T-cell (primary cell): ENCODE measurements at regions not wholly inside any gene's neighbourhood (a gene's known extent, or its start where the extent isn't known, plus 50 kb on each side); places are given as distances from the start of the nearest gene placed in this dataset.

Experiments used
- ATAC-seq, 4 experiments: fragments of 200-7000 bp in 3 of 4; fragments of 150-1000 bp in 1 of 4; cut with Tn5 transposase; replicated peaks in 1 of 4; 1 replicate in 3 of 4; 2 replicates in 1 of 4; pipeline ENCODE4 v1.10.0; 2021; ENCODE audit warnings: moderate library complexity in 3 of 4, mild to moderate bottlenecking in 2 of 4, moderate number of reproducible peaks in 1 of 4
- CTCF ChIA-PET, 2 donors: fragments of 300-600 bp; sonication (Branson Sonifier 250); formaldehyde crosslinking; loops; one replicate each; lab custom pipeline; 2022; ENCODE audit warnings: antibody characterized with exemption in 2 of 2; lab: Charles Lee
- POLR2A ChIA-PET, 2 donors: fragments of 300-600 bp; sonication (Branson Sonifier 250); formaldehyde crosslinking; loops; one replicate each; lab custom pipeline; 2022; ENCODE audit warnings: antibody characterized with exemption in 2 of 2; lab: Charles Lee
- DNase-seq, 35 experiments: peaks; one replicate each; pipeline versions ENCODE4 v3.0.0 to v3.0.0-alpha.2; 2013 to 2023
- H3K27ac ChIP-seq: one replicate; pipeline ENCODE4 v1.5.1; 2013; ENCODE audit warnings: low read length
- H3K27me3 ChIP-seq, 2 experiments: replicated peaks in 1 of 2; 1 replicate in 1 of 2; 2 replicates in 1 of 2; pipeline versions ENCODE4 v1.6.1 to v1.7.0; 2013; ENCODE audit warnings: low read length in 1 of 2, mixed read lengths in 1 of 2; ENCODE audit not compliant: control insufficient read depth in 2 of 2, insufficient read depth in 2 of 2; ENCODE audit errors: extremely low read depth in 1 of 2
- H3K36me3 ChIP-seq, 2 donors: 1 replicate in 1 of 2; 2 replicates in 1 of 2; pipeline versions ENCODE4 v1.6.1 to v1.7.0; 2013; ENCODE audit warnings: low read length in 1 of 2; ENCODE audit not compliant: control insufficient read depth in 2 of 2, insufficient read depth in 1 of 2; ENCODE audit errors: extremely low read depth in 1 of 2
- H3K4me1 ChIP-seq, 2 experiments: 1 replicate in 1 of 2; 2 replicates in 1 of 2; pipeline versions ENCODE4 v1.6.1 to v1.7.0; 2013; ENCODE audit warnings: low read length in 2 of 2, mixed read lengths in 1 of 2; ENCODE audit not compliant: insufficient read depth in 2 of 2, control insufficient read depth in 1 of 2; ENCODE audit errors: extremely low read depth in 1 of 2
- H3K4me3 ChIP-seq, 2 donors: 1 replicate in 1 of 2; 2 replicates in 1 of 2; pipeline versions ENCODE4 v1.5.1 to v1.7.0; 2013; ENCODE audit warnings: mild to moderate bottlenecking in 2 of 2, low read length in 1 of 2, moderate library complexity in 1 of 2; ENCODE audit not compliant: control insufficient read depth in 1 of 2; ENCODE audit errors: extremely low read depth in 1 of 2
- H3K9me3 ChIP-seq: 2 replicates; pipeline ENCODE4 v1.7.0; 2013
- H3K27ac Mint-ChIP-seq, 2 donors: one replicate each; pipeline ENCODE4 v1.8.0; 2020 to 2021; ENCODE audit warnings: mild to moderate bottlenecking in 2 of 2, mixed read lengths in 2 of 2
- H3K27me3 Mint-ChIP-seq, 2 donors: one replicate each; pipeline ENCODE4 v1.8.0; 2021 to 2022; ENCODE audit warnings: mixed read lengths in 2 of 2
- H3K36me3 Mint-ChIP-seq: one replicate; pipeline ENCODE4 v1.8.0; 2021; ENCODE audit warnings: mixed read lengths
- H3K4me1 Mint-ChIP-seq, 3 donors: one replicate each; pipeline ENCODE4 v1.8.0; 2020 to 2022; ENCODE audit warnings: mixed read lengths in 3 of 3, mild to moderate bottlenecking in 1 of 3
- H3K4me3 Mint-ChIP-seq, 3 donors: one replicate each; pipeline ENCODE4 v1.8.0; 2020 to 2022; ENCODE audit warnings: mild to moderate bottlenecking in 3 of 3, mixed read lengths in 3 of 3, moderate library complexity in 3 of 3
- H3K9me3 Mint-ChIP-seq, 3 donors: one replicate each; pipeline ENCODE4 v1.8.0; 2020 to 2022; ENCODE audit warnings: mixed read lengths in 3 of 3
- WGBS: methylation state at CpG from one replicate; pipeline ENCODE4 v1.1.5; 2013; ENCODE audit warnings: missing lambda C conversion rate; ENCODE audit not compliant: insufficient coverage; 5-methylcytosine and 5-hydroxymethylcytosine counted together

DNA sequence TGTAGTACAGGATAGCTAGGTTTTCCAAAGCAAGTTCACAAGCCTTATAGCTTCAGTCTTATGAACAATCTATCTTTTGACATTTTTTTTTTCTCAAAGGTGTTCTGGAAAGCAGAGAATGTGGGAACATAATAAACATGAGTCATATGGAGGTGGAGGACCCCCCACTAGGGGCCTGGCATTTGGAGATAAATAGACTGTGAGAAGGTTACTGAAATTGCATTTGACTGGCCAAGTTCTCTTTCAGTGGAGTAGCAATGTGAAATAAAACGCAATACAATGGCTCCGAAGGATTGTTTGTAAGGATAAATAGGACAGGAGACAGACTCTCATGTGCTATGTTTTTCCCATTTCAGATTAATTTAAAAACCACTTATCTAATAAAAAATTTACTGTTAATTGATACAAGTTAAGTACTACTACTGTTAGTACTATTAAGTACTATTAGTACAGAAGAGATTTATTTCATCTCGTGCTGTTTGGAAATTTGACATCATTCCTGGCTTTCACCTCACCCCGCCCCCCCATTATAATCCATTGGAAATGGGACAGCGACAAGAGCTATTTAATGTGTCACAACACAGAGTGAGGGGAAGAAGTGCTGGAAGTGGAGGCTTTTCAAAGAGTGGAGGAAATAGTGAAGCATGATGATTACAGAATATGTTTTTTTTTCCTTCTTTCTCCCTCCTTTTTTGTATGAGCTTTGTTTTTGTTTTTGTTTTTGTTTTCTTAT is 122.6 kb upstream of the ID4 start:
- H3K4me3 ChIP-seq: no peak overlapping the region
- no CpG with 5 or more reads among the region's 5 CpGs for WGBS
- peaks cover 0 to 7% of the 10 kb centered on the region in 2 donors for H3K27me3 Mint-ChIP-seq
- no peaks in the 10 kb centered on the region for H3K4me1 Mint-ChIP-seq
- ATAC-seq (no peak), DNase-seq (no peak)
- H3K27ac Mint-ChIP-seq: no peak overlapping the region
- no peak overlapping the region for H3K27ac ChIP-seq
- H3K9me3 ChIP-seq: no peaks in the 10 kb centered on the region
- CTCF ChIA-PET: interaction anchor here in 1 of 2 donors (0.6 kb wide), 2 partner anchors 26 to 54 kb away, joined by 4 to 5 read pairs; no protein-coding TSS in a partner anchor
- H3K4me1 ChIP-seq: no peaks in the 10 kb centered on the region
- no peaks in the 10 kb centered on the region for H3K36me3 ChIP-seq
- H3K36me3 Mint-ChIP-seq: no peaks in the 10 kb centered on the region
- H3K27me3 ChIP-seq: peaks cover 0 to 3% of the 10 kb centered on the region in 2 experiments
- POLR2A ChIA-PET: no interaction called here
- H3K9me3 Mint-ChIP-seq: no peaks in the 10 kb centered on the region
- no peak overlapping the region for H3K4me3 Mint-ChIP-seq

DNA sequence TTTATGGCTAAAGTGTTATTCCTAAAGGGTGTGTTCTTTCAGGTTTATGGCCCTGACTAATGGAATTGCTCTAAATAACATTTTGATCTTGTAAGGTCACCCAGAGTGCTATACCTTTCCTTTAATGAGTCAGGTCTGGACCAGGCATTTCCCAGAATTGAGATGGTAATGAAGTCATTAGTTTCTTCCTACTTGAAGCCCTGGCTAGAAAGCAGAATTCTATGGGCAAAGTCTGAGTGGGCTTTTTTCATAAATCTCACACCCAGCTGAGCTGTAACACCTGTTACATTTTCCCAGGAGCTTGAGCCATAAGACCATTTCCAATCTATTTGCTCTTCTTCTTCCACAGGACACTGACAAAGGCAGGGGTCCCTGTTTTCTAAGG is 122.0 kb upstream of the ID4 start:
- Mint-ChIP-seq H3K4me1 (no peaks in the 10 kb centered on the region), H3K27me3 (peaks cover 0 to 7% of the 10 kb centered on the region in 2 donors), H3K36me3 (no peaks in the 10 kb centered on the region), H3K27ac (no peak overlapping the region), H3K4me3 (no peak overlapping the region), H3K9me3 (no peaks in the 10 kb centered on the region)
- ChIA-PET POLR2A (no interaction called here), CTCF (interaction anchor here in 1 of 2 donors (0.6 kb wide), 2 partner anchors 27 to 55 kb away, joined by 4 to 5 read pairs; no protein-coding TSS in a partner anchor)
- Histone ChIP-seq H3K27me3 (peaks cover 0 to 3% of the 10 kb centered on the region in 2 experiments), H3K27ac (no peak overlapping the region), H3K36me3 (no peaks in the 10 kb centered on the region), H3K9me3 (no peaks in the 10 kb centered on the region), H3K4me1 (no peaks in the 10 kb centered on the region), H3K4me3 (no peak overlapping the region)
- no peak for ATAC-seq
- DNase-seq: no peak

DNA sequence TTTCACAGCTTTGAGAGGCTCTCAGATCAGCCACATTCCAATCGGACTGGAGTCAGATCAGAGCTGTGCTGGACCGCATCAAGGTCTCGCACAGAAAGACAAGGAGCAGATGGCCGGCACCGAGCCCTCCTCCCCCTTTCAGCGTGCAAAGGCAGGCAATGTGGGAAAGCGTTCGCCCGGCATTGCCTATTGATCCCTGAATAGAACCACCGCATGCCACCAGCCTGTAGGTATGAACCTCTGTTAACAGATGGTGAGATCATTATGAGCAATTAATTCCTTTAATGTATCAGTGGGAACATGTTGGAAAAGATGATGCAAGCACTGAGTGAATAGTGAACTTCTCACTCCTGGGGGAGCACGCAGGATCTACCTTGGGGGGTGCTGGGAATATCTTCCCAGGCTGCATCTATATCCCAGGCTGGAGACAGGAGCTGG is 117.5 kb upstream of the ID4 start:
- Histone ChIP-seq H3K4me1 (no peaks in the 10 kb centered on the region), H3K27ac (no peak overlapping the region), H3K9me3 (no peaks in the 10 kb centered on the region), H3K36me3 (no peaks in the 10 kb centered on the region), H3K4me3 (no peak overlapping the region), H3K27me3 (peaks cover 0 to 2% of the 10 kb centered on the region in 2 experiments)
- ChIA-PET CTCF (no interaction called here), POLR2A (no interaction called here)
- Mint-ChIP-seq H3K4me3 (no peak overlapping the region), H3K9me3 (no peaks in the 10 kb centered on the region), H3K27me3 (peaks cover 0 to 4% of the 10 kb centered on the region in 2 donors), H3K36me3 (no peaks in the 10 kb centered on the region), H3K4me1 (no peaks in the 10 kb centered on the region), H3K27ac (no peak overlapping the region)
- no peak for ATAC-seq
- no peak for DNase-seq
- 56% methylated on average over 5 of the region's 11 CpGs for WGBS

DNA sequence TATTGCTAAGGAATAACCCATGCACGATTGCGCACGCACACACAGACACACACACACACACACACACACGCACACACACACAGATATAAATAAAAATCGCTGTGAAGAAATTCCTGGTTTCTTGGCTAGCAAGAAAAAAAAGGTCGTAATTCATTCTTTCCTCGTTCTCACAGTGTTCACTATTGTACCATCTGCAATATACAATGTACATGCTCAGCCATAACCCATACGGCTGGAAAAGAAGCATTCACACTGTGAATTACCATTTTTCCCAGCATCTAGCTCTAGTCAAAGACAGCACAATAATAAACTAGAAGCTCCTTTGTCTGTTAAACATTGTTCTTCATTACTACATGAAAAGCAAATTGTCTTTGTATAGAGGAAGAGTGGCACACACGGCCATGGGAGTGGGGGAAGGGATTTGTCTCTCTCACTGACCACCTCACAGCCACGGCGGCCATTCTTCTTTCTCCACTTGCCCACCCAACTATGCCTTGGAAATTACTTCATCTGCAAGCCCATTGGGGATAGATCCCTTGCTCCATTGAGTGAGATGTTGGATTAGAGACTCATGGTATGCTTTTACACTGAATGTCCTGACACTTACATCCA is 115.3 kb upstream of the ID4 start:
- no peak overlapping the region for H3K27ac Mint-ChIP-seq
- DNase-seq (no peak), ATAC-seq (no peak)
- Histone ChIP-seq H3K4me3 (no peak overlapping the region), H3K9me3 (no peaks in the 10 kb centered on the region), H3K4me1 (no peaks in the 10 kb centered on the region), H3K27ac (no peak overlapping the region), H3K27me3 (peaks cover 0 to 2% of the 10 kb centered on the region in 2 experiments), H3K36me3 (no peaks in the 10 kb centered on the region)
- no peaks in the 10 kb centered on the region for H3K36me3 Mint-ChIP-seq
- whole genome bisulfite sequencing: 93% methylated on average over 6 of the region's 11 CpGs
- H3K9me3 Mint-ChIP-seq: peaks cover 0 to 5% (median 0%) of the 10 kb centered on the region in 3 donors
- no peak overlapping the region for H3K4me3 Mint-ChIP-seq
- no peaks in the 10 kb centered on the region for H3K4me1 Mint-ChIP-seq
- ChIA-PET POLR2A (no interaction called here), CTCF (no interaction called here)
- H3K27me3 Mint-ChIP-seq: peaks cover 0 to 8% of the 10 kb centered on the region in 2 donors

DNA sequence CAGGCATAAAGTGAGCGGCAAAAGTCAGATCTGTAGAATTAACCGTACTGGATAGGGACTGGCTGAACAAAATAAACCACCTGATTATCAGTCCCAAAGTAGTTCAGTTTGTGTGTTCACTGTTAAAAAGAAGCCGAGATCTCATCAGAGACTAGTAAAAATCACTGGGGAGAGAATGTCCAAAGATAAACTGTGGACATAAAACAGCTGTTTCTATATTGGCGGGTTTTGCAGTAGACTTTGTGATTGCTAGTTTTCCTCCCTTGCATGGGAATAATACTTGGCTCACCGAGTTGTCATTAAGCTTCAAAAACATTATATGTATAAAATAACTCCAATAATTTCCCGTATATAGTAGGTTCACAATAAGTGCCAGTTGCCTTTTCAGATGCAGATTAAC is 114.2 kb upstream of the ID4 start:
- POLR2A ChIA-PET: no interaction called here

DNA sequence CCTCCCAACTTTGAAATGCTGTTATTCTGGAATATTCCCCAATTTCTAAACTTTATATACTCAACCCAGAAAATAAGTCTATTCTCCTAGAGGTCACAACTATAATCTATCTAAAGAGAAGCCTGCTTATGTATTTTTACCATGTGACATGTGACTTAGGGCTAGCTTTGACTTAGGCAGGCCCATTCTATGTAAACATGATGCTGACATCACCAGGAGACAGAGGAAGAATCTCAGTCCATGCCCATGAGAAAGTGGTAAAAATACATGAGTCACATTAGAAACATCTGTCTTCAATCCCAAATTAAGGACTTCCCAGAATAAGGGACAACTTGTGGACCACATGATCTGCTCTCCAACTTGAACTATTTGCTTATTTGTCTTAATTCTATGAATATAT is 113.6 kb upstream of the ID4 start:
- ChIA-PET POLR2A (no interaction called here), CTCF (no interaction called here)
- H3K9me3 ChIP-seq: no peaks in the 10 kb centered on the region
- no peaks in the 10 kb centered on the region for H3K36me3 ChIP-seq
- ATAC-seq (no peak), DNase-seq (no peak)
- no peak overlapping the region for H3K27ac ChIP-seq
- H3K27me3 Mint-ChIP-seq: peaks cover 0 to 4% of the 10 kb centered on the region in 2 donors
- no peaks in the 10 kb centered on the region for H3K36me3 Mint-ChIP-seq
- H3K4me3 Mint-ChIP-seq: no peak overlapping the region
- H3K27ac Mint-ChIP-seq: no peak overlapping the region
- no peak overlapping the region for H3K4me3 ChIP-seq
- H3K4me1 Mint-ChIP-seq: no peaks in the 10 kb centered on the region
- H3K9me3 Mint-ChIP-seq: peaks cover 0 to 5% (median 0%) of the 10 kb centered on the region in 3 donors
- peaks cover 0 to 2% of the 10 kb centered on the region in 2 experiments for H3K27me3 ChIP-seq
- H3K4me1 ChIP-seq: no peaks in the 10 kb centered on the region

More for the DNA sequence above, 114.2 kb upstream of the ID4 start:
- peaks cover 0 to 7% of the 10 kb centered on the region in 2 donors for H3K27me3 Mint-ChIP-seq
- CTCF ChIA-PET: no interaction called here
- Histone ChIP-seq H3K4me3 (no peak overlapping the region), H3K27me3 (peaks cover 0 to 2% of the 10 kb centered on the region in 2 experiments), H3K27ac (no peak overlapping the region), H3K9me3 (no peaks in the 10 kb centered on the region), H3K4me1 (no peaks in the 10 kb centered on the region), H3K36me3 (no peaks in the 10 kb centered on the region)
- DNase-seq (no peak), ATAC-seq (no peak)
- no peaks in the 10 kb centered on the region for H3K36me3 Mint-ChIP-seq
- H3K4me1 Mint-ChIP-seq: no peaks in the 10 kb centered on the region
- no CpG with 5 or more reads among the region's 6 CpGs for WGBS
- H3K4me3 Mint-ChIP-seq: no peak overlapping the region
- peaks cover 0 to 5% (median 0%) of the 10 kb centered on the region in 3 donors for H3K9me3 Mint-ChIP-seq
- H3K27ac Mint-ChIP-seq: no peak overlapping the region
